HG03439 (cell line): ENCODE measurements at regions not wholly inside any gene's neighbourhood (a gene's known extent, or its start where the extent isn't known, plus 50 kb on each side); places are given as distances from the start of the nearest gene placed in this dataset.
"Not testable (repeated sequence)": the region's sequence is repeated elsewhere in the genome, so short reads cannot be mapped to it uniquely, and the experiment has no call there.

Source experiments
- ATAC-seq: cut with Tn5 transposase; IDR thresholded peaks from one replicate; pipeline ENCODE4 v1.9.1; 2021; ENCODE audit warnings: mild to moderate bottlenecking, moderate library complexity; ENCODE audit not compliant: unreplicated experiment

- ATAC-seq = no peak
Observed at GRCh38 chr22:47547881-47548650, 785.6 kb downstream of the TBC1D22A start.

GRCh38 chr22:47547239-47547661 lies 784.8 kb downstream of the TBC1D22A start:
- ATAC-seq = no peak

- ATAC-seq = no peak
Observed at GRCh38 chr22:47544696-47545095, 782.2 kb downstream of the TBC1D22A start.

- ATAC-seq = no peak
Observed at GRCh38 chr22:47543447-47543846, 781.0 kb downstream of the TBC1D22A start.

- no peak for ATAC-seq
Observed at GRCh38 chr22:47540011-47540410, 777.6 kb downstream of the TBC1D22A start.

- no peak for ATAC-seq
Observed at GRCh38 chr22:47539374-47539773, 776.9 kb downstream of the TBC1D22A start.

GRCh38 chr22:47535681-47536080 lies 773.2 kb downstream of the TBC1D22A start:
- no peak for ATAC-seq

- no peak for ATAC-seq
Observed at GRCh38 chr22:47534804-47535410, 772.5 kb downstream of the TBC1D22A start.

- ATAC-seq = no peak
Observed at GRCh38 chr22:47533961-47534803, 771.7 kb downstream of the TBC1D22A start.

GRCh38 chr22:47517062-47517461 lies 754.6 kb downstream of the TBC1D22A start:
- ATAC-seq = no peak

- no peak for ATAC-seq
Observed at GRCh38 chr22:47515384-47516125, 753.1 kb downstream of the TBC1D22A start.

GRCh38 chr22:47512617-47513016 lies 750.2 kb downstream of the TBC1D22A start:
- ATAC-seq = no peak

- no peak for ATAC-seq
Observed at GRCh38 chr22:47504962-47505361, 742.5 kb downstream of the TBC1D22A start.

GRCh38 chr22:47498969-47499495 lies 736.6 kb downstream of the TBC1D22A start:
- no peak for ATAC-seq

- ATAC-seq = no peak
Observed at GRCh38 chr22:47497666-47498065, 735.2 kb downstream of the TBC1D22A start.

GRCh38 chr22:47495110-47495509 lies 732.7 kb downstream of the TBC1D22A start:
- no peak for ATAC-seq

GRCh38 chr22:47488131-47488530 lies 725.7 kb downstream of the TBC1D22A start:
- not testable (repeated sequence) for ATAC-seq

GRCh38 chr22:47486569-47487312 lies 724.3 kb downstream of the TBC1D22A start:
- ATAC-seq = no peak

- ATAC-seq = no peak
Observed at GRCh38 chr22:47484960-47485569, 722.6 kb downstream of the TBC1D22A start.
